ENCODE measurements at regions not wholly inside any gene's neighbourhood (a gene's known extent, or its start where the extent isn't known, plus 50 kb on each side); places are given as distances from the start of the nearest gene placed in this dataset.
A peak's percentile ranks its signal among the peaks of the same experiment; 100 is the strongest.

GRCh38 chr5:131084436-131084835, 80.6 kb downstream of the HINT1 start:
- no peak overlapping the region for H2BK5ac ChIP-seq (ENCODE audit: low read depth, low read length, poor library complexity)
- H3K9me3 ChIP-seq (ENCODE audit: insufficient read depth, low read depth, low read length): peaks cover 3% of the 10 kb centered on the region
- no peak overlapping the region for H4K91ac ChIP-seq (ENCODE audit: low read depth, low read length)
- H3K4me2 ChIP-seq (ENCODE audit: low read length): no peak overlapping the region
- no CpG with 5 or more reads among the region's 3 CpGs for WGBS (ENCODE audit: extremely low coverage, insufficient coverage, insufficient read length)
- H2AK5ac ChIP-seq (ENCODE audit: low read length): no peak overlapping the region
- no peak overlapping the region for H2AFZ ChIP-seq (ENCODE audit: insufficient read depth, low read length, poor library complexity)
- H3K79me1 ChIP-seq (ENCODE audit: low read length): no peaks in the 10 kb centered on the region
- H4K8ac ChIP-seq (ENCODE audit: low read depth, low read length): no peak overlapping the region
- H3K27me3 ChIP-seq (ENCODE audit: insufficient read depth, low read length): no peaks in the 10 kb centered on the region
- H3K9ac ChIP-seq (ENCODE audit: low read length): no peak overlapping the region
- H2BK120ac ChIP-seq (ENCODE audit: insufficient read depth, low read length, poor library complexity): no peak overlapping the region
- H3K79me2 ChIP-seq (ENCODE audit: control insufficient read depth, insufficient read depth, low read length, poor library complexity): no peaks in the 10 kb centered on the region
- DNase-seq: no peak
- no peak overlapping the region for H3K4me3 ChIP-seq (ENCODE audit: low read depth, low read length)
- H3K4ac ChIP-seq (ENCODE audit: low read depth, low read length): no peak overlapping the region
- no peaks in the 10 kb centered on the region for H3K4me1 ChIP-seq (ENCODE audit: control insufficient read depth in 1 of 2, insufficient read depth in 2 of 2, low read length in 2 of 2)
- H4K12ac ChIP-seq (ENCODE audit: low read depth, low read length): no peak overlapping the region
- H2BK12ac ChIP-seq (ENCODE audit: low read length): no peak overlapping the region
- no peak overlapping the region for H3K14ac ChIP-seq (ENCODE audit: low read length)
- H3K18ac ChIP-seq (ENCODE audit: low read length): no peak overlapping the region
- H3K23ac ChIP-seq (ENCODE audit: low read length): no peak overlapping the region
- H3K27ac ChIP-seq (ENCODE audit: low read depth, low read length): no peak overlapping the region
- no peaks in the 10 kb centered on the region for H3K36me3 ChIP-seq (ENCODE audit: control insufficient read depth in 1 of 2, insufficient read depth in 2 of 2, low read length in 2 of 2)

GRCh38 chr5:131081913-131082488, 83.1 kb downstream of the HINT1 start:
- Histone ChIP-seq H3K4ac (ENCODE audit: low read depth, low read length) (no peak overlapping the region), H2AFZ (ENCODE audit: insufficient read depth, low read length, poor library complexity) (no peak overlapping the region), H3K79me2 (ENCODE audit: control insufficient read depth, insufficient read depth, low read length, poor library complexity) (no peaks in the 10 kb centered on the region), H4K91ac (ENCODE audit: low read depth, low read length) (no peak overlapping the region), H3K27me3 (ENCODE audit: insufficient read depth, low read length) (no peaks in the 10 kb centered on the region), H3K27ac (ENCODE audit: low read depth, low read length) (no peak overlapping the region), H3K9me3 (ENCODE audit: insufficient read depth, low read depth, low read length) (no peaks in the 10 kb centered on the region), H2BK5ac (ENCODE audit: low read depth, low read length, poor library complexity) (no peak overlapping the region), H2AK5ac (ENCODE audit: low read length) (no peak overlapping the region), H2BK120ac (ENCODE audit: insufficient read depth, low read length, poor library complexity) (no peak overlapping the region), H3K23ac (ENCODE audit: low read length) (no peak overlapping the region), H3K79me1 (ENCODE audit: low read length) (no peaks in the 10 kb centered on the region), H3K4me2 (ENCODE audit: low read length) (no peak overlapping the region), H3K4me3 (ENCODE audit: low read depth, low read length) (no peak overlapping the region), H3K14ac (ENCODE audit: low read length) (no peak overlapping the region), H3K9ac (ENCODE audit: low read length) (no peak overlapping the region), H3K18ac (ENCODE audit: low read length) (no peak overlapping the region), H3K36me3 (ENCODE audit: control insufficient read depth in 1 of 2, insufficient read depth in 2 of 2, low read length in 2 of 2) (no peaks in the 10 kb centered on the region), H4K12ac (ENCODE audit: low read depth, low read length) (no peak overlapping the region), H3K4me1 (ENCODE audit: control insufficient read depth in 1 of 2, insufficient read depth in 2 of 2, low read length in 2 of 2) (no peaks in the 10 kb centered on the region), H4K8ac (ENCODE audit: low read depth, low read length) (no peak overlapping the region), H2BK12ac (ENCODE audit: low read length) (no peak overlapping the region)
- no CpG with 5 or more reads among the region's 2 CpGs for WGBS (ENCODE audit: extremely low coverage, insufficient coverage, insufficient read length)
- DNase-seq: no peak

GRCh38 chr5:131081374-131081773, 83.7 kb downstream of the HINT1 start:
- Histone ChIP-seq H4K12ac (ENCODE audit: low read depth, low read length) (no peak overlapping the region), H3K4ac (ENCODE audit: low read depth, low read length) (no peak overlapping the region), H3K4me2 (ENCODE audit: low read length) (no peak overlapping the region), H2AFZ (ENCODE audit: insufficient read depth, low read length, poor library complexity) (no peak overlapping the region), H3K4me1 (ENCODE audit: control insufficient read depth in 1 of 2, insufficient read depth in 2 of 2, low read length in 2 of 2) (no peaks in the 10 kb centered on the region), H3K79me2 (ENCODE audit: control insufficient read depth, insufficient read depth, low read length, poor library complexity) (no peaks in the 10 kb centered on the region), H3K4me3 (ENCODE audit: low read depth, low read length) (no peak overlapping the region), H3K14ac (ENCODE audit: low read length) (no peak overlapping the region), H4K91ac (ENCODE audit: low read depth, low read length) (no peak overlapping the region), H2BK5ac (ENCODE audit: low read depth, low read length, poor library complexity) (no peak overlapping the region), H4K8ac (ENCODE audit: low read depth, low read length) (no peak overlapping the region), H3K79me1 (ENCODE audit: low read length) (no peaks in the 10 kb centered on the region), H3K9ac (ENCODE audit: low read length) (no peak overlapping the region), H3K9me3 (ENCODE audit: insufficient read depth, low read depth, low read length) (no peaks in the 10 kb centered on the region), H3K36me3 (ENCODE audit: control insufficient read depth in 1 of 2, insufficient read depth in 2 of 2, low read length in 2 of 2) (no peaks in the 10 kb centered on the region), H2BK120ac (ENCODE audit: insufficient read depth, low read length, poor library complexity) (no peak overlapping the region), H3K27me3 (ENCODE audit: insufficient read depth, low read length) (no peaks in the 10 kb centered on the region), H2BK12ac (ENCODE audit: low read length) (no peak overlapping the region), H3K27ac (ENCODE audit: low read depth, low read length) (no peak overlapping the region), H3K23ac (ENCODE audit: low read length) (no peak overlapping the region), H3K18ac (ENCODE audit: low read length) (no peak overlapping the region), H2AK5ac (ENCODE audit: low read length) (no peak overlapping the region)
- WGBS (ENCODE audit: extremely low coverage, insufficient coverage, insufficient read length): no CpG with 5 or more reads among the region's 3 CpGs
- peak in 1 of 2 donors; percentile 6 for DNase-seq

GRCh38 chr5:131079232-131079631, 85.8 kb downstream of the HINT1 start:
- DNase-seq: no peak
- Histone ChIP-seq H3K9me3 (ENCODE audit: insufficient read depth, low read depth, low read length) (no peaks in the 10 kb centered on the region), H3K79me1 (ENCODE audit: low read length) (no peaks in the 10 kb centered on the region), H3K27me3 (ENCODE audit: insufficient read depth, low read length) (no peaks in the 10 kb centered on the region), H3K18ac (ENCODE audit: low read length) (no peak overlapping the region), H2AFZ (ENCODE audit: insufficient read depth, low read length, poor library complexity) (no peak overlapping the region), H2BK12ac (ENCODE audit: low read length) (no peak overlapping the region), H3K27ac (ENCODE audit: low read depth, low read length) (no peak overlapping the region), H3K36me3 (ENCODE audit: control insufficient read depth in 1 of 2, insufficient read depth in 2 of 2, low read length in 2 of 2) (no peaks in the 10 kb centered on the region), H3K23ac (ENCODE audit: low read length) (no peak overlapping the region), H4K8ac (ENCODE audit: low read depth, low read length) (no peak overlapping the region), H2AK5ac (ENCODE audit: low read length) (no peak overlapping the region), H3K79me2 (ENCODE audit: control insufficient read depth, insufficient read depth, low read length, poor library complexity) (no peaks in the 10 kb centered on the region), H3K14ac (ENCODE audit: low read length) (no peak overlapping the region), H3K4me2 (ENCODE audit: low read length) (no peak overlapping the region), H2BK120ac (ENCODE audit: insufficient read depth, low read length, poor library complexity) (no peak overlapping the region), H3K4ac (ENCODE audit: low read depth, low read length) (no peak overlapping the region), H3K4me1 (ENCODE audit: control insufficient read depth in 1 of 2, insufficient read depth in 2 of 2, low read length in 2 of 2) (no peaks in the 10 kb centered on the region), H2BK5ac (ENCODE audit: low read depth, low read length, poor library complexity) (no peak overlapping the region), H4K12ac (ENCODE audit: low read depth, low read length) (no peak overlapping the region), H4K91ac (ENCODE audit: low read depth, low read length) (no peak overlapping the region), H3K4me3 (ENCODE audit: low read depth, low read length) (no peak overlapping the region), H3K9ac (ENCODE audit: low read length) (no peak overlapping the region)
- WGBS (ENCODE audit: extremely low coverage, insufficient coverage, insufficient read length): no CpG with 5 or more reads among the region's 2 CpGs

Data from trophoblast cell (in vitro differentiated cells and primary cell).